Prostate gland (tissue), 2 donors: ENCODE measurements at regions not wholly inside any gene's neighbourhood (a gene's known extent, or its start where the extent isn't known, plus 50 kb on each side); places are given as distances from the start of the nearest gene placed in this dataset.
"Not testable (repeated sequence)": the region's sequence is repeated elsewhere in the genome, so short reads cannot be mapped to it uniquely, and the experiment has no call there.

Experiments
- CTCF ChIP-seq, 4 experiments: fragments of 200-600 bp in 2 of 4; fragments of 450-650 bp in 2 of 4; sonication (generic) in 2 of 4; IDR thresholded peaks; 1 replicate in 3 of 4; 2 replicates in 1 of 4; pipeline ENCODE4 v1.5.1; 2016 to 2019; ENCODE audit warnings: antibody characterized with exemption in 4 of 4, mild to moderate bottlenecking in 2 of 4, moderate library complexity in 2 of 4
- POLR2AphosphoS5 ChIP-seq: sonication (generic); formaldehyde crosslinking; IDR thresholded peaks from one replicate; pipeline ENCODE4 v1.6.1; 2017; ENCODE audit warnings: antibody characterized with exemption

DNA sequence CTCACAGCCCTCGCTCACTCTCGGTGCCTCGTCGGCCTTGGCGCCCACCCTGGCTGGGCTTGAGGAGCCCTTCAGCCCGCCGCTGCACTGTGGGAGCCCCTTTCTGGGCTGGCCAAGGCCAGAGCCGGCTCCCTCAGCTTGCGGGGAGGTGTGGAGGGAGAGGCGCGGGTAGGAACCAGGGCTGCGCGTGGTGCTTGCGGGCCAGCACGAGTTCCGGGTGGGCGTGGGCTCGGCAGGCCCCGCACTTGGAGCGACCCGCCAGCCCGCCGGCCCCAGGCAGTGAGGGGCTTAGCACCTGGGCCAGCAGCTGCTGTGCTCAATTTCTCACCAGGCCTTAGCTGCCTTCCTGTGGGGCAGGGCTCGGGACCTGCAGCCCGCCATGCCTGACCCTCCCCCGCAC, 202.4 kb upstream of the PRSS16 start:
- not testable (repeated sequence) for TF ChIP-seq CTCF (IDR thresholded peaks at IDR 0.05); POLR2AphosphoS5
